GM06990 (cell line): ENCODE measurements at regions not wholly inside any gene's neighbourhood (a gene's known extent, or its start where the extent isn't known, plus 50 kb on each side); places are given as distances from the start of the nearest gene placed in this dataset.
"Not testable (repeated sequence)": the region's sequence is repeated elsewhere in the genome, so short reads cannot be mapped to it uniquely, and the experiment has no call there.

Experiments used
- DNase-seq: peaks from one replicate; pipeline ENCODE4 v3.0.0-alpha.2; 2011; ENCODE audit not compliant: insufficient read length; ENCODE audit errors: extremely low read depth
- H3K27me3 ChIP-seq: replicated peaks from 2 replicates; pipeline ENCODE4 v1.6.0; 2011; ENCODE audit warnings: low read length; ENCODE audit not compliant: control insufficient read depth, insufficient read depth
- H3K36me3 ChIP-seq: 2 replicates; pipeline ENCODE4 v1.5.1; 2011; ENCODE audit warnings: low read length; ENCODE audit not compliant: control insufficient read depth, insufficient read depth
- H3K4me3 ChIP-seq: replicated peaks from 2 replicates; pipeline ENCODE4 v1.5.1; 2011; ENCODE audit warnings: low read depth, mild to moderate bottlenecking, control low read depth, low read length
- CTCF ChIP-seq: IDR thresholded peaks from 2 replicates; pipeline ENCODE4 v1.5.1; 2011; ENCODE audit warnings: low read length, control low read depth, mild to moderate bottlenecking, inconsistent platforms; ENCODE audit not compliant: insufficient read depth, poor library complexity, severe bottlenecking

DNA sequence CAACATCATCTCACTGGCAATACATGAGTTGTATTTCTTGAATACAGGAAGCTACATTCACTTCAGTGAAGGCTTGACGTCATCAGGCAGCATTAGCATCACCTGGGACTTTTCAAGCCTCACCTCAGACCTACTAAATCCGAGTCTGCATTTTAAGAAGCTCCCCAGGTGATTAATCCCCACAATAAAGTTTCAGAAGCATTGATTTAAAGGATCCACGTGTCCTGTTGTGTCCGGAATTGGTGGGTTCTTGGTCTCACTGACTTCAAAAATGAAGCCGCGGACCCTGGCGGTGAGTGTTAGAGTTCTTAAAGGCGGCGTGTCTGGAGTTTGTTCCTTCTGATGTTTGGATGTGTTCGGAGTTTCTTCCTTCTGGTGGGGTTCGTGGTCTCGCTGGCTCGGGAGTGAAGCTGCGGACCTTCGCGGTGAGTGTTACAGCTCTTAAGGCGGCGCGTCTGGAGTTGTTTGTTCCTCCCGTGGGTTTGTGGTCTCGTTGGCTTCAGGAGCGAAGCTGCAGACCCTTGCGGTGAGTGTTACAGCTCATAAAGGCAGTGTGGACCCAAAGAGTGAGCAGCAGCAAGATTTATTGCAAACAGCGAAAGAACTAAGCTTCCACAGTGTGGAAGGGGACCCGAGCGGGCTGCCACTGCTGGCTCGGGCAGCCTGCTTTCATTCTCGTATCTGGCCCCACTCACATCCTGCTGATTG, 121.3 kb upstream of the ANKH start:
- H3K27me3 ChIP-seq, H3K36me3 ChIP-seq: not testable (repeated sequence)
- DNase-seq: peak; percentile 15
- TF ChIP-seq CTCF: peak; percentile 17
- peak overlapping the region; percentile 56 for H3K4me3 ChIP-seq

GRCh38 chr5:14988223-14988622, 116.6 kb upstream of the ANKH start:
- H3K4me3 ChIP-seq: no peak overlapping the region
- no peaks in the 10 kb centered on the region for H3K36me3 ChIP-seq
- DNase-seq: no peak
- no peak for TF ChIP-seq CTCF
- H3K27me3 ChIP-seq: no peaks in the 10 kb centered on the region

- no peak for TF ChIP-seq CTCF
- Histone ChIP-seq H3K4me3 (no peak overlapping the region), H3K27me3 (no peaks in the 10 kb centered on the region), H3K36me3 (no peaks in the 10 kb centered on the region)
- DNase-seq: no peak
Observed at GRCh38 chr5:14986413-14986812, 114.8 kb upstream of the ANKH start.

DNA sequence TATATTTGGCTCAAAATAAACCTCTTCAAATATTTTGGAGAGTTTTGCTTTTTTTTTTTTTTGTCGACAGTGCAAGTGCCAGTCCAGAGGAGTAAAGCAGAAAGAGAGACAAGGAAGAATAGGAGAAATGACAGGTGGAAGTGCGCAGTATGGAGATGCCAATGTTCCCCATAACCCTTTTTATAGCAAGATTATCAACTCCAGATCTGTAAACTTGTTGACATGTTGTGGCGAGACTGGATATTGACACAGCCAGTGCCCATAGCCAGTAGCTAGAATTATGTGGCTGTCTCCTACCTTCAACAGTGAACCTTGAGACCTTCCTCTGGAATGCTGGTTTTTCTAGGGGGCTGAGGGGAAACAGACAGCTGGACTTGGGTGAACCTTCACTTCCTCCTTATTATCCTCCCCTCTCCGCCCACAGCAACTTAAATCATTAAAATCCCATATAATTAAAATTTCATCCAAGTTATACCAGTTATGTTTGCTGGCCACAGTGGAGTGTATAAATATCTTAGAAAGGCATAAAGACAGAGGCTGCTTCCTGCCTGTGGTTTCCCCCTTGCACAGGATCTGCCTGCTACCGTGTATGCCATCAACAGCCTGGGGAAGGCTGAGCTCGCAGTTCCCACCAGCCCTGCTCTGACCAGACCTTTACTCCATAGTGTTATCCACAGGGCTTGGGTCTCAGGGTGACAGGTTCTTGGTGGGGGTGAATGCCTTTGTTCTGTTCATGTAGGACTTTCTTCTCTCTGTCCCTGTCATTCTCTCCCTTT, 112.3 kb upstream of the ANKH start:
- no peak for DNase-seq
- Histone ChIP-seq H3K27me3 (no peaks in the 10 kb centered on the region; the same call in 1 of the 2 replicates), H3K4me3 (no peak overlapping the region), H3K36me3 (no peaks in the 10 kb centered on the region)
- TF ChIP-seq CTCF: no peak

DNA sequence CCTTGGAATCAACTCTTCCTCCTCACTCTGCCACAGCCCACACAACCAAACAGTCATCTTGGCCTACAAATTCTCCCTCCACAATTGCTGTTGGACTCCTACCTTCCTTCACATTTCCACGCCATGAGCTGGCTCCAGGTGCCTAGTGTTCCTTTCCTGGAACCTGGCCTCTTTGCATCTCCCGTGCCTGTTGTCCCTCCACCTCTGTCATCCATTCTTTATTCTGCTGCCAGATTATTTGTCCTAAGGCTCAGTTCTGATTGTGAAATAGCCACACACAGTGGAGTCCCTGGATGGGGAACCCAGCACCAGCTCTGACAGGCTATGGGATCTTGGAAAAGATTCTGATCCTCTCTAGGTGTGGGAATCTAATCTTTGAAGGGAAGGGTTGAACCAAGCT, 109.1 kb upstream of the ANKH start:
- H3K36me3 ChIP-seq: no peaks in the 10 kb centered on the region
- DNase-seq: no peak
- TF ChIP-seq CTCF: no peak
- no peak overlapping the region for H3K4me3 ChIP-seq
- no peaks in the 10 kb centered on the region; the same call in 1 of the 2 replicates for H3K27me3 ChIP-seq
